Panc1 (cell line): ENCODE measurements at regions not wholly inside any gene's neighbourhood (a gene's known extent, or its start where the extent isn't known, plus 50 kb on each side); places are given as distances from the start of the nearest gene placed in this dataset.

Experiments
- ATAC-seq: fragments of 200-7000 bp; cut with Tn5 transposase; 2 replicates; pipeline ENCODE4 v1.9.1; 2020; ENCODE audit warnings: mild to moderate bottlenecking, moderate library complexity
- BruUV-seq: library from RNA; stranded (reverse); fragments of 400-500 nt; replicated peaks from 2 replicates; lab custom pipeline; 2021; lab: Mats Ljungman, UMichigan
- CTCF ChIA-PET: fragments of 300-600 bp; sonication (Branson Sonifier 250); formaldehyde crosslinking; loops from one replicate; lab custom pipeline; 2022; ENCODE audit warnings: antibody characterized with exemption; lab: Charles Lee
- POLR2A ChIA-PET: fragments of 300-600 bp; sonication (Branson Sonifier 250); formaldehyde crosslinking; loops from one replicate; lab custom pipeline; 2022; ENCODE audit warnings: antibody characterized with exemption; lab: Charles Lee
- DNase-seq: peaks from one replicate; pipeline ENCODE4 v3.0.0-alpha.2; 2010; ENCODE audit warnings: low read depth, low spot score
- H3K27ac ChIP-seq: 2 replicates; pipeline ENCODE4 v1.5.1; 2011; ENCODE audit warnings: mild to moderate bottlenecking, low read length, inconsistent platforms
- H3K27me3 ChIP-seq: fragments of 200-500 bp; sonication (Bioruptor generic); 2 replicates; pipeline ENCODE4 v1.6.0; 2014; ENCODE audit warnings: low read length, inconsistent platforms; ENCODE audit not compliant: control insufficient read depth, insufficient read depth
- H3K36me3 ChIP-seq: fragments of 200-500 bp; sonication (Bioruptor generic); 2 replicates; pipeline ENCODE4 v1.5.1; 2014; ENCODE audit warnings: inconsistent platforms, mild to moderate bottlenecking, low read length, moderate library complexity; ENCODE audit not compliant: control insufficient read depth, insufficient read depth
- H3K4me1 ChIP-seq: 2 replicates; pipeline ENCODE4 v1.5.1; 2011; ENCODE audit warnings: inconsistent platforms, mild to moderate bottlenecking, low read length, moderate library complexity; ENCODE audit not compliant: control insufficient read depth, insufficient read depth
- H3K4me3 ChIP-seq, 2 experiments: 2 replicates each; pipeline ENCODE4 v1.5.1; 2011 to 2012; ENCODE audit warnings: low read depth in 2 of 2, low read length in 2 of 2, mild to moderate bottlenecking in 2 of 2, inconsistent platforms in 1 of 2, moderate library complexity in 1 of 2
- H3K9me3 ChIP-seq: fragments of 200-500 bp; sonication (Bioruptor generic); 2 replicates; pipeline ENCODE4 v1.5.1; 2014; ENCODE audit warnings: low read depth, mild to moderate bottlenecking, inconsistent platforms, low read length, moderate library complexity; ENCODE audit not compliant: control insufficient read depth, insufficient read depth
- POLR2AphosphoS5 ChIP-seq: IDR thresholded peaks from 2 replicates; pipeline ENCODE4 v1.6.1; 2012; ENCODE audit warnings: mild to moderate bottlenecking, low read depth, low read length, moderate library complexity
- SIN3A ChIP-seq: IDR thresholded peaks from 2 replicates; pipeline ENCODE4 v1.6.1; 2012; ENCODE audit warnings: low read depth, mild to moderate bottlenecking, low read length, moderate library complexity, borderline replicate concordance; ENCODE audit not compliant: insufficient read depth
- TCF7L2 ChIP-seq: IDR thresholded peaks from 2 replicates; pipeline ENCODE4 v1.6.1; 2011; ENCODE audit warnings: mild to moderate bottlenecking, low read depth, low read length, inconsistent platforms
- in situ Hi-C: cut with HindIII; loops from 2 replicates; pipeline ENCODE4 v1.10.0; 2016; ENCODE audit warnings: low sequenced_read_pairs, low pct_unique_long_range_greater_than_20kb
- intact Hi-C: fragments of 100-400 bp; cut with micrococcal nuclease; formaldehyde crosslinking; loops from one replicate; pipeline ENCODE4 v1.10.0; 2022; ENCODE audit not compliant: unreplicated experiment
- TF ChIP-seq, protein P1 (sequence below), 2 experiments: IDR thresholded peaks; 2 replicates each; pipeline ENCODE4 v1.6.1; 2011 to 2012; ENCODE audit warnings: low read depth in 2 of 2, control low read depth in 1 of 2, low read length in 1 of 2, mild to moderate bottlenecking in 1 of 2, moderate library complexity in 1 of 2; ENCODE audit not compliant: insufficient read depth in 1 of 2
- TF ChIP-seq, protein P2 (sequence below): fragments of 450-650 bp; IDR thresholded peaks from 2 replicates; pipeline ENCODE4 v1.5.1; 2017; ENCODE audit warnings: mild to moderate bottlenecking

GRCh38 chr2:126241411-126241810 is 414.5 kb upstream of the GYPC start:
- BruUV-seq: no TSS peak
- ChIA-PET CTCF (no interaction called here), POLR2A (no interaction called here)
- intact Hi-C loops (no loop called here), in situ Hi-C loops (no loop called here)
- Histone ChIP-seq H3K36me3 (no peaks in the 10 kb centered on the region), H3K4me3 (no peak overlapping the region), H3K27ac (no peak overlapping the region), H3K9me3 (no peaks in the 10 kb centered on the region), H3K27me3 (no peaks in the 10 kb centered on the region), H3K4me1 (no peaks in the 10 kb centered on the region)
- ATAC-seq: no peak
- no peak for DNase-seq
- no peak for TF ChIP-seq TCF7L2
- TF ChIP-seq SIN3A: no peak
- TF ChIP-seq, protein P1, sequence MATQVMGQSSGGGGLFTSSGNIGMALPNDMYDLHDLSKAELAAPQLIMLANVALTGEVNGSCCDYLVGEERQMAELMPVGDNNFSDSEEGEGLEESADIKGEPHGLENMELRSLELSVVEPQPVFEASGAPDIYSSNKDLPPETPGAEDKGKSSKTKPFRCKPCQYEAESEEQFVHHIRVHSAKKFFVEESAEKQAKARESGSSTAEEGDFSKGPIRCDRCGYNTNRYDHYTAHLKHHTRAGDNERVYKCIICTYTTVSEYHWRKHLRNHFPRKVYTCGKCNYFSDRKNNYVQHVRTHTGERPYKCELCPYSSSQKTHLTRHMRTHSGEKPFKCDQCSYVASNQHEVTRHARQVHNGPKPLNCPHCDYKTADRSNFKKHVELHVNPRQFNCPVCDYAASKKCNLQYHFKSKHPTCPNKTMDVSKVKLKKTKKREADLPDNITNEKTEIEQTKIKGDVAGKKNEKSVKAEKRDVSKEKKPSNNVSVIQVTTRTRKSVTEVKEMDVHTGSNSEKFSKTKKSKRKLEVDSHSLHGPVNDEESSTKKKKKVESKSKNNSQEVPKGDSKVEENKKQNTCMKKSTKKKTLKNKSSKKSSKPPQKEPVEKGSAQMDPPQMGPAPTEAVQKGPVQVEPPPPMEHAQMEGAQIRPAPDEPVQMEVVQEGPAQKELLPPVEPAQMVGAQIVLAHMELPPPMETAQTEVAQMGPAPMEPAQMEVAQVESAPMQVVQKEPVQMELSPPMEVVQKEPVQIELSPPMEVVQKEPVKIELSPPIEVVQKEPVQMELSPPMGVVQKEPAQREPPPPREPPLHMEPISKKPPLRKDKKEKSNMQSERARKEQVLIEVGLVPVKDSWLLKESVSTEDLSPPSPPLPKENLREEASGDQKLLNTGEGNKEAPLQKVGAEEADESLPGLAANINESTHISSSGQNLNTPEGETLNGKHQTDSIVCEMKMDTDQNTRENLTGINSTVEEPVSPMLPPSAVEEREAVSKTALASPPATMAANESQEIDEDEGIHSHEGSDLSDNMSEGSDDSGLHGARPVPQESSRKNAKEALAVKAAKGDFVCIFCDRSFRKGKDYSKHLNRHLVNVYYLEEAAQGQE (IDR thresholded peaks at IDR 0.05; ENCODE audit: insufficient read depth in 1 of 2, low read depth in 2 of 2, low read length in 1 of 2): no peak
- TF ChIP-seq, protein P2, sequence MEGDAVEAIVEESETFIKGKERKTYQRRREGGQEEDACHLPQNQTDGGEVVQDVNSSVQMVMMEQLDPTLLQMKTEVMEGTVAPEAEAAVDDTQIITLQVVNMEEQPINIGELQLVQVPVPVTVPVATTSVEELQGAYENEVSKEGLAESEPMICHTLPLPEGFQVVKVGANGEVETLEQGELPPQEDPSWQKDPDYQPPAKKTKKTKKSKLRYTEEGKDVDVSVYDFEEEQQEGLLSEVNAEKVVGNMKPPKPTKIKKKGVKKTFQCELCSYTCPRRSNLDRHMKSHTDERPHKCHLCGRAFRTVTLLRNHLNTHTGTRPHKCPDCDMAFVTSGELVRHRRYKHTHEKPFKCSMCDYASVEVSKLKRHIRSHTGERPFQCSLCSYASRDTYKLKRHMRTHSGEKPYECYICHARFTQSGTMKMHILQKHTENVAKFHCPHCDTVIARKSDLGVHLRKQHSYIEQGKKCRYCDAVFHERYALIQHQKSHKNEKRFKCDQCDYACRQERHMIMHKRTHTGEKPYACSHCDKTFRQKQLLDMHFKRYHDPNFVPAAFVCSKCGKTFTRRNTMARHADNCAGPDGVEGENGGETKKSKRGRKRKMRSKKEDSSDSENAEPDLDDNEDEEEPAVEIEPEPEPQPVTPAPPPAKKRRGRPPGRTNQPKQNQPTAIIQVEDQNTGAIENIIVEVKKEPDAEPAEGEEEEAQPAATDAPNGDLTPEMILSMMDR: no peak
- TF ChIP-seq POLR2AphosphoS5: no peak

DNA sequence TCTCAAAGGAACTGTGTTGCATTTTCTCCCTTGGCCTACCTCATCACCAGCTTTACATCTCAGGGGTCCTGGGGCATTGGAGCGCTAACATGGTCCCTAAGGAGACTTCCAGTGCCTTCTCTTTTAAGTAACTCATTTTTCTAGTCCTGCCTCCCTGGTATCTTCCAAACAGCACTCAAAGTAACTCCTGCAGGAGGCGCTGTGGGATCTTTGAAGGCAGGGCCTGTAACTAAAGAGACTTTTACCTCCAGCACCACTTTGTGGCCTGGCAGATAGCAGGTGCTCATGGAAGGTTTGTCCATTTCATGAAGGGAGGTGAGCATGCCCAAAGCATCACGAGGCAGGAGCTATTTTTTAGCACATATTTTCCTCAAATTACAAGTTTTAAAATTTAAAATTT is 411.0 kb upstream of the GYPC start:
- Histone ChIP-seq H3K27ac (no peak overlapping the region), H3K9me3 (no peaks in the 10 kb centered on the region), H3K4me1 (no peaks in the 10 kb centered on the region), H3K36me3 (no peaks in the 10 kb centered on the region), H3K4me3 (no peak overlapping the region), H3K27me3 (no peaks in the 10 kb centered on the region)
- TF ChIP-seq, protein P2: peak; percentile 67
- TF ChIP-seq POLR2AphosphoS5: no peak
- ATAC-seq (no peak; the same call in 1 of the 2 replicates), DNase-seq (peak; percentile 4)
- in situ Hi-C loops: no loop called here
- intact Hi-C loops: no loop called here
- CTCF ChIA-PET: no interaction called here
- POLR2A ChIA-PET: no interaction called here
- BruUV-seq: no TSS peak
